Progenitor cell of endocrine pancreas (in vitro differentiated cells): ENCODE measurements at regions not wholly inside any gene's neighbourhood (a gene's known extent, or its start where the extent isn't known, plus 50 kb on each side); places are given as distances from the start of the nearest gene placed in this dataset.

Source experiments
- DNase-seq: peaks from one replicate; pipeline ENCODE4 v3.0.0; 2021; ENCODE audit warnings: low spot score; ENCODE audit not compliant: unreplicated experiment
- H3K27ac Mint-ChIP-seq: 2 replicates; pipeline ENCODE4 v1.8.0; 2021; ENCODE audit warnings: mild to moderate bottlenecking, moderate library complexity, mixed read lengths
- H3K27me3 Mint-ChIP-seq: 2 replicates; pipeline ENCODE4 v1.8.0; 2021; ENCODE audit warnings: mixed read lengths
- H3K36me3 Mint-ChIP-seq: 2 replicates; pipeline ENCODE4 v1.8.0; 2022; ENCODE audit warnings: mixed read lengths; ENCODE audit not compliant: insufficient read depth
- H3K4me1 Mint-ChIP-seq: 2 replicates; pipeline ENCODE4 v1.8.0; 2021; ENCODE audit warnings: low read depth, mixed read lengths
- H3K4me3 Mint-ChIP-seq: 2 replicates; pipeline ENCODE4 v1.8.0; 2021; ENCODE audit warnings: low read depth, mild to moderate bottlenecking, moderate library complexity, mixed read lengths
- H3K9me3 Mint-ChIP-seq: 2 replicates; pipeline ENCODE4 v1.8.0; 2021; ENCODE audit warnings: low read depth, mixed read lengths
- CTCF ChIP-seq: fragments of 200-600 bp; sonication (generic); IDR thresholded peaks from one replicate; pipeline ENCODE4 v1.5.0; 2021; ENCODE audit warnings: antibody characterized with exemption, mild to moderate bottlenecking; ENCODE audit not compliant: unreplicated experiment

GRCh38 chr10:128884033-128884425 lies 583.0 kb upstream of the MGMT start:
- Mint-ChIP-seq H3K4me1 (no peaks in the 10 kb centered on the region), H3K27ac (no peak overlapping the region), H3K4me3 (no peak overlapping the region), H3K27me3 (peaks cover 21% of the 10 kb centered on the region), H3K9me3 (peaks cover 7% of the 10 kb centered on the region), H3K36me3 (no peaks in the 10 kb centered on the region)
- no peak for DNase-seq
- TF ChIP-seq CTCF, result no peak

GRCh38 chr10:128884496-128885072 lies 582.5 kb upstream of the MGMT start:
- Mint-ChIP-seq H3K27ac (no peak overlapping the region), H3K36me3 (no peaks in the 10 kb centered on the region), H3K4me1 (no peaks in the 10 kb centered on the region), H3K9me3 (peaks cover 7% of the 10 kb centered on the region), H3K4me3 (no peak overlapping the region), H3K27me3 (peaks cover 17% of the 10 kb centered on the region)
- TF ChIP-seq CTCF, result no peak
- no peak for DNase-seq

GRCh38 chr10:128885573-128886555 lies 581.2 kb upstream of the MGMT start:
- peaks cover 7% of the 10 kb centered on the region for H3K9me3 Mint-ChIP-seq
- H3K4me3 Mint-ChIP-seq, result no peak overlapping the region
- no peak for DNase-seq
- no peak overlapping the region for H3K27ac Mint-ChIP-seq
- no peaks in the 10 kb centered on the region for H3K4me1 Mint-ChIP-seq
- peaks cover 8% of the 10 kb centered on the region for H3K27me3 Mint-ChIP-seq
- H3K36me3 Mint-ChIP-seq, result no peaks in the 10 kb centered on the region
- TF ChIP-seq CTCF, result no peak

- peaks cover 7% of the 10 kb centered on the region for H3K9me3 Mint-ChIP-seq
Measured at GRCh38 chr10:128887856-128888255, 579.2 kb upstream of the MGMT start.

More at GRCh38 chr10:128887856-128888255, 579.2 kb upstream of the MGMT start:
- no peak overlapping the region for H3K4me3 Mint-ChIP-seq
- TF ChIP-seq CTCF, result no peak
- H3K4me1 Mint-ChIP-seq, result no peaks in the 10 kb centered on the region
- DNase-seq, result no peak
- peaks cover 4% of the 10 kb centered on the region for H3K27me3 Mint-ChIP-seq
- H3K36me3 Mint-ChIP-seq, result no peaks in the 10 kb centered on the region
- H3K27ac Mint-ChIP-seq, result no peak overlapping the region
